ENCODE measurements at regions not wholly inside any gene's neighbourhood (a gene's known extent, or its start where the extent isn't known, plus 50 kb on each side); places are given as distances from the start of the nearest gene placed in this dataset.

DNA sequence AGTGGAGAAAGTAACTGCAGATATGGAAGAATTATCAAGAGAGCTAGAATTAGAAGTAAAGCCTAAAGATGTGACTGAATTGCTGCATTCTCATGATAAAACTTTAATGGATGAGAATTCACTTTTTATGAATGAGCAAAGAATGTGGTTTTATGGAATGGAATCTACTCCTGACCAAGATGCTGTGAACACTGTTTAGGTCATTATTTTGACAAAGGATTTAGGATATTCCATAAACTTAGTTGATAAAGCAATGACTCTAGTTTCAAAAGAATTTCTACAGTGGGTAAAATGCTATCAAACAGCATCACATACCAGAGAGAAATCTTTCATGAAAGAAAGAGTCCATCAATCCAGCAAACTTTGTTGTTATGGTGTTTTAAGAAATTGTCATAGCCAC is 1317.7 kb upstream of the ACVR2A start:
- no peak for DNase-seq (ENCODE audit: insufficient read length, low spot score)
- FAIRE-seq = no peak

DNA sequence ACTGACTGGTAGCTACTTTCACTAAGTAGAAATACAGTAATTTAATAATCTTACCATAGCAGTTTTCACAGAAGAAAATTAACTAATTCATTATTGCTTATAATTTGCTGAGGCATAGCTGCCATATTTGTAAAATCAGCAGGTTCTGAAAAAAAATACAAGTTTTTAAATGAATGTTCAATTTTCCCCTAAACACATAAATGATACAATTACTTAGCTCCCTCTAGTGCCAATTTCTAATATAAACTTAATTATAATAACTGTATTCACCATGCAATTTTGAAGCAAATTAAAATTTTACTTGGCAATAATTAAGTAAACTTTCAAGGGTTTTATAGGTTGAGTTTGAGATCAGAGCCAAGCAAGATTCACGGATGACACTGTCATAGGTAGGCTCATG is 1321.6 kb upstream of the ACVR2A start:
- no peak for FAIRE-seq
- no peak for DNase-seq (ENCODE audit: insufficient read length, low spot score)

DNA sequence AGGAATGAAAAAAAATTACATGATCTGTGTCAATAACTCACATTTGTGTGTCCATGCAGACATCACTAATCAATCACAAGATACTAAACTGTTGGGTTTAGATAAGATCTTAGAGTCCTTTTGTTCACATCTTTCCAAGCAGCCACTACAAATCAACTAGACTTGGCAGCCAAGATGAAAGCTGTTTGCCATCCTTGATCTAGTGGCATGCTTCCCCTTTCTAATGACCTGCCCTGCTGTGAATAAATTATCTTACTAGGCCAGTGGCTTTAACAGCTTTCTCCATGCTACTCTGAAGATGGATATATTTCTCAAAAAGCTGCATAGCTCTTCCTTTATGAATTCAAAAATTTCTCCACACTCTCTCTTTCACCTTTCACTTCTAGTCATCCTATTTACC is 1338.0 kb upstream of the ACVR2A start:
- no peak for FAIRE-seq

DNA sequence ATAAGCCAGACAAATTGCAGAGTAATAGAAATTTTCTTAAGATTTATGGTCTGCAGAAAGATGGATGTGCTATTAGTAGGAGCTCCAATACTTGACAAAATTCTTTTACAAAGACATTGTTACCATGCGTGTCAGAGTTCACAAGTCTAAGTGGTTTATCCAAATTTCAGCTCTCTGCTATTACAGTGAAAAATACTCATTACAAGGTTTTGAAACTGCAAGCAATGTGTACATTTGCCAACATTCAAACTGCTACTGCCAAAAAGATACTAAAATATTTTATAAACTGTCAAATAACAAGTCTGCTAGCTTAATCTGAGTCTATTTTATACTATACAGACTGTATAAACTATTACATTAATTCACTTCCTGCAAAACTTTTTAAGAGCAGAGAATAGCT is 1341.5 kb upstream of the ACVR2A start:
- FAIRE-seq (no peak), DNase-seq (ENCODE audit: insufficient read length, low spot score) (no peak)

More for the DNA sequence above, 1338.0 kb upstream of the ACVR2A start:
- DNase-seq (ENCODE audit: insufficient read length, low spot score) = no peak

DNA sequence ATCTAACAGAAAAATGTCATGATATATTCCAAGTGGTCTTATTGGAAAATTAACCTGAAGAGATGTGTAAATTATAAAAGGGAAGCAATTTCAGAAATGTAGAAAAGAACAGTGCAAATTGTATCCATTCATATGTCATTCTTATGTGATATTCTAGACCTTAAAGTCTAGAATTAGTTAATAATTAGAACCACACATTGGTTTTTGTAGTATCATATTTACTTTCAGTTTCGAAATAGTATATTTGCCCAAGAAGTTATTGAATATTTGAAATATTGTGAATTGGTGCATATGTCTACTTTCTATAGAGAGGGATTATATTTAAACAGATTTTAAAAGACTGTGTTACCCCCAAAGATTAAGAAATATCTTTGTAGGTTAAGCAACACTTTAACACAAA is 1348.6 kb upstream of the ACVR2A start:
- FAIRE-seq (no peak), DNase-seq (ENCODE audit: insufficient read length, low spot score) (no peak)

DNA sequence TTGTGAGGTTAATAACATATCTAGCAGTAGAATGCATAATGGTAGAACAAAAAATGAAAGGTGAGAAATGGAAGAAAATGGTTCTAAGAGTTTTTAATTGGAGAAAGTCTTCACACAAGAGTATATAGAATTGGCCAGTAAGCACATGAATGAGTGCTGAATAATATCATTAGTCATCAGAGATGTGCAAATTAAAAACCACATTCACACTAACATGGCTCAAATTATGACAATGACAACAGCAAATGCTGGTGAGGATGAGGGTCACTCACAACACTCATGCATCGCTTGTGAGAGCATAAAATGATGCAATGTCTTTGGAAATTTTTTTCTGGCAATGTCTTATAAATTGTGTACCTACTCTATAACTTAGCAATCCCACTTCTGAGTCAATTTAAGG is 1355.4 kb upstream of the ACVR2A start:
- FAIRE-seq = no peak

DNA sequence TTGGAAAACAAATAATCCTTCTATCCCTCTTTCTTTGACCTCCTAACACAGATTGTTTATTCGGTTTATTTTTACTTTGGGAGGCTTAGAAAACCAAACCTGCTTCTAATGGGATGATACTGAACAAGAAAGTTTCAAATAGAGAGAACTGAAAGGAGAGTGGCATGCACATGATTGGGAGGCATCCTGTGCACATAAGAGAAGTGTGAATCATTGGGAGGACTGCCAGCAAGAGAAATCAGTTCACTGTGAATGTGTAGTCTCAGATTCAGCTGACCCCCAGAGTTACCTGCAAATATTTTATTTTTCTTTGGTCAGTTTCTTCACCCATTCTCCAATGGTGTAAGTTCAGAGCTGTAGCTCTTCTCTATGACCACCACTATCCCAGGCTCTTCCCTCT is 1363.2 kb upstream of the ACVR2A start:
- DNase-seq (ENCODE audit: insufficient read length, low spot score) (no peak), FAIRE-seq (no peak)

More for the DNA sequence above, 1355.4 kb upstream of the ACVR2A start:
- DNase-seq (ENCODE audit: insufficient read length, low spot score) = no peak

DNA sequence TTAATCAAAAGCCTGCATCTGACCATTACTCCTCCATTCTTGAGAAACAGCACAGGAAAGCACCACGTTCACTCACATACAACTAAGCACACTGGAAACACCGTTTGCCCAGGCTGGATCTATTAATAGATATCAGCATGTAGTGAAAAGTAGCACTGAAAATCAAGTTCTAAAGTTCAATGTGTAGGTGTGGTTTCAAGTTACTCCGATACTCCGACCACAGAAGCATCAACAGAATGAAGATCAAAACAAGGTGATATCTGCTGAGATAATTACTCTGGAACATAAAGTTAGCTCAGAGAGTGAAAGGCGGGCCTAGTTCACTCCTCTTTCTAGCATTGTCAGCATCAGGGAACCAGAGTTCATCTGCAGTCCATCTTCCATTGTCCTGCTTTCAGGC is 1367.4 kb upstream of the ACVR2A start:
- DNase-seq (ENCODE audit: insufficient read length, low spot score) = no peak
- no peak for FAIRE-seq

DNA sequence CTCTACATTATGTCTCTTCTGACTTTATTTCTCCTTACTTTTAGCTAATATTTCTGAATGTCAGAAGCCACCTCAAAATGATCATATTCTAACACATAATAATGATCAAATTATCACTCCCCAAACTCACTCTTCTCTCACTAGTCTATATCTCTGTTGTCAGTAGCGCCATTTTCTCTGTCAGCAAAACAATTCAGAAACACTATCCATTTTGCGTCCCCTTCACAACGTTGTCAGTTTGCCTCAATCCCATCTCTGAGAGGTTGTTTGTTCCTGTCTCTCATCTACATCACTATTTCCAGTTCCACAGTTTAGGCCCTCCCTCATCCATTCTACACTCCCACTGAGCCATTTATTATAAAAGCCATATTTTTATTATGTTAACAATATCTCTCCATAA is 1376.3 kb upstream of the ACVR2A start:
- FAIRE-seq (no peak), DNase-seq (ENCODE audit: insufficient read length, low spot score) (no peak)

DNA sequence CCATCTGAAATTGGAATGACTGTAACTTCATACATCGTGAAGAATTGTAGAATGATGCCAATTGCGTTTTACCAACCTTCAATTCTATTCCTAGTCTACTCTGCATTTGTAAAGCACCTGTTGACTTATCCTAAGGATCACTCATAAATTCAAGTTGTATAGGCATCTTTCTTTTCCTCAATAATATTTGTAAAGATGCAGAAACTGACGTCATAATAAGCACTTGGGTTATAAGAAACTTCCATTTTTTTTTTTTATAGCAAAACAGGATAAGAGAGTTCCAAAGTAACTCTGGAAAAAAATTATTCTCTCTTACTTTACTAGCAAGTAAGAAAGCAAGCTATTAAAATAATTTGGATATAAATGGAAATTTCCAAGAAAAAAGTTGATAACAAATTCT is 1377.4 kb upstream of the ACVR2A start:
- no peak for FAIRE-seq
- DNase-seq (ENCODE audit: insufficient read length, low spot score) = no peak

DNA sequence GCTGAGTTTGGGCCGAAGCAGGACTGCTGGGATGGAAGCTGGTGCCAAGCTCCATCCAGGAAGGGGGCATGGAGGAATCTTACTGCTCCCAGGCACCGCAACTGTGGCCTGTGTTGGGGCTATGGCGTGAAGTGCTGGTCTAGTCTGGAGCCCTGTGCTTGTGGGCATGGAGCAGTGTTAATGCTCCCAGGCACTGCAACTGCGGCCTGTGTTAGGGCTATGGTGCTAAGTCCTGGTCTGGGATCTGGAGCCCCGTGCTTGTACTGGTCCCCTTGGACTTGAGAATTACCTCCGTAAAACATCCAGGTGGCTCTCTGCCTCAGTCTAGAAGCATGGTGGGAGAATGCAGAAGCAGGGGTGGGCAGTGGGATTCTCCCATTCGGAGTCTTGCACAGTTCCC is 1379.4 kb upstream of the ACVR2A start:
- no peak for DNase-seq (ENCODE audit: insufficient read length, low spot score)
- no peak for FAIRE-seq

DNA sequence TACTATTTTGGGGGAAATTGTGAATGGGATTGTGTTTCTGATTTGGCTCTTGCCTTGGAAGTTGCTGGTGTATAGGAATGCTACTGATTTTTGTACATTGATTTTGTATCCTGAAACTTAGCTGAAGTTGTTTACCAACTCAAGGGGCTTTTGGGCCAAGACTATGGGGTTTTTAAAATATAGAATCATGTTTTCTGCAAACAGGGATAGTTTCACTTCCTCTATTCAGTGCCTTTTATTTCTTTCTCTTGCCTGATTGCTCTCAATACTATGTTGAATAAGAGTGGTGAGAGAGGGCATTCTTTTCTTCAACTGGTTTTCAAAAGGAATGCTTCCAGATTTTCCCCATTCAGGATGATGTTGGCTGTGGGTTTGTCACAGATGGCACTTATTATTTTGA is 1383.8 kb upstream of the ACVR2A start:
- FAIRE-seq (no peak), DNase-seq (ENCODE audit: insufficient read length, low spot score) (no peak)

DNA sequence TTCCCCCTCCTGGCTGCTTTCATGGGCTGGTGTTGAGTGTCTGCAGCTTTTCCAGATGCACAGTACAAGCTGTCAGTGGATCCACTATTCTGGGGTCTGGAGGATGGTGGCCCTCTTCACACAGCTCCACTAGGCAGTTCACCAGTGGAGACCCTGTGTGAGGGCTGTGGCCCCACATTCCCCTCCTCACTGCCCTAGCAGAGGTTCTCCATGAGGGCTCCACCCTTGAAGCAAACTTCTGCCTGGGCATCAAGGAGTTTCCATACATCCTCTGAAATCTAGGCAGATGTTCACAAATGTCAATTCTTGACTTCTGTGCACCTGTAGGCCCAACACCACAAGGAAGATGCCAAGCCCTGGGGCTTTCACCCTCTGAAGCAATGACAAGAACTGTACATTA is 1386.2 kb upstream of the ACVR2A start:
- no peak for DNase-seq (ENCODE audit: insufficient read length, low spot score)
- no peak for FAIRE-seq

DNA sequence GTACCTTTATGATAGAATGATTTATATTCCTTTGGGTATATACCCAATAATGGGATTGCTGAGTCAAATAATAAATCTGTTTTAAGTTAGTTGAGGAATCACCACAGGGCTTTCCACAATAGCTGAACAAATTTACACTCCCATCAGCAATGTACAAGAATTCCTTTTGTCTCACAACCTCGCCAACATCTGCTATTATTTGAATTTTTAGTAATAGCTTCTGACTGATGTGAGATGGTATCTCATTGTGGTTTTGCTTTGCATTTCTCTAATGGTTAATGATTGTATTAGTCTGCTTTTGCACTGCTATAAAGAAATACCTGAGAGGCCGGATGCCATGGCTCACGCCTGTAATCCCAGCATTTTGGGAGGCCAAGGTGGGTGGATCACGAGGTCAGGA is 1387.6 kb upstream of the ACVR2A start:
- FAIRE-seq (no peak), DNase-seq (ENCODE audit: insufficient read length, low spot score) (no peak)

DNA sequence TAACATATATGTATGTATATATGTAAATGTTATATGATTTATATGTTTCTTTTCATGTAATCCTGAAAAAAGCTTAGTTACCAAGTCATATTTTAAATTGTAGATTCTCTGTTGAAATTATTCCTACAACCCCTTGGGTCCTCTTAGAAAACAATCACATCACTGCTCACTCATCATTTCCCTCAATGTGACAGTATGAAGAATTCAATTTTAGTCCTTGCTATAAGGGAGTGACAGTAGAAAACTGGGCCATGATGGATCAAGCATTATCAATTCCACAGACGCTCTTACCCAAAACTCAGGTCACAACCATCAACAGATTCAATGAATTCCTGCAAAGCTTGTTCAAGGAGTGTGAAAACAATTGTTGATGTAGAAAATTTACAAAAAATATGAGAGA is 1389.5 kb upstream of the ACVR2A start:
- FAIRE-seq = no peak
- DNase-seq (ENCODE audit: insufficient read length, low spot score) = no peak

DNA sequence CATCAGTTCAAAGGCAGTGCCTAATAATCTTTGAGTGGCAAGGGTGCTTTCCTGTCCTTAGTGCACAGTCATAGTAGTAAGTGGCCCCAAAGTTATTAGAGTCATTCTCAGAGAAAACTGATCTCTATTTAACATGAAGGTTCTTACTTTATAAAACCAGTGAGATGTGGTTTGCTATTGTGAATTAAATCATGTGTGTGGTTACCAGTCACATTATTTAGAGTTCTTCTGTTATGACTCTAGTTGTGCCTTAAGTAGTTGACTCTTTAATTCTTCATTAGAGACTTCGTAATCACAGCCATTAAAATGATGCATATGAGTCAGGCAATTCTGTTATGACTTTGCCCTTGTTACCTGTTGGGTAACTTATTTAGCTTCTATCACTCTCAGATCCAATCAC is 1392.9 kb upstream of the ACVR2A start:
- no peak for FAIRE-seq
- DNase-seq (ENCODE audit: insufficient read length, low spot score) = no peak

DNA sequence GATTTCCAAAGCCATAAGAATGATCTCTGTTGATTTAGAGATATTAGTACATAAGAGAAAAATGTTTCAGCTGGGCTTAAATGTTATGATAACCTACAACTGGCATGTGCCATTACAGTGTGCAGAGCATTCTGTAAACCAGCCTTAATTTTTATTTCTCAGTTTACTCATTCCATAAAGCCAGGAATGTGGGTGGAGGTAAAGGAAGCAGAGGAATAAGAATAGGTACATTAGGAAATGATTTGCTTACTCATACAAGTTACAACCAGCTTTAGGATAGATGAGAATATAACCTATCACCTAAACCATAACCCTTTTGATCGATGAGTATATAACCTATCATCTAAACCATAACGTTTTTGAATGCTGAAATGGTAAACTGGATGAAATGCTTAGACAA is 1394.7 kb upstream of the ACVR2A start:
- no peak for DNase-seq (ENCODE audit: insufficient read length, low spot score)
- no peak for FAIRE-seq

DNA sequence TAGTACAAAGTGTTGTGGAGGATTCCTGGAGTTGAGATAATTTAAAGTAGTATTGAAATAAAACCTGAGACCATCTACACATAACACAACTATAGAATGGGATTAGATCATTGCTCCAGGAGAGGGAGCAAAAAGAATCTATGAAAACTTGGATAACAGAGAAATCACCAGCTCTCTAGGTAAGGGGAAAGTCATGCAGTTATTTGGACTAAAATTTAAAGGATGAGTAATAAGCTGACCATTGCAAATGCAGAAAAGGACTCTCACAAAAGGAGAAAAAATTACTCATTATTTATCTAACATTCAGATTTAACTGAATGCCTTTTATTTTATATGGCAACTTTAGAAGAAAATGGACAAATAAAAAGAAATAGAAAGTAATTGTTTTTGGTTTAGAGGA is 1399.8 kb upstream of the ACVR2A start:
- no peak for FAIRE-seq
- no peak for DNase-seq (ENCODE audit: insufficient read length, low spot score)

DNA sequence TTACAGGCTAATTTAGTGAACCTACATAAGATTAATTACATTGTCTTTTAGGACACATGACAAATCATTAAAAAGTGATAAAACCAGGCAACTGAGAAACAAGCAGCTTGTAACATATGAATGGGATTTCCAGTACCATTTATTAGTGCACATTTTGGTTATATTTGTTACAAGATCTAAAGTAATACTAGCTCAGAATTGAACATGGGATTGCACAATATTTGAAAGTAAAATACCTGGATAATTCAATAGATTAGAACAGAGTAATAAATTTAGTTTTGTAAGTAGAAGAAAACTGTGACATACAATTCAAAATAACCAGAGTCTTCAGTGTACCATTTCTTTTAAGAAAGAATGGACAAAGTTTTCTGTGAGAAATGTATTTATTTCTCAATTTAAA is 1400.7 kb upstream of the ACVR2A start:
- no peak for FAIRE-seq

DNA sequence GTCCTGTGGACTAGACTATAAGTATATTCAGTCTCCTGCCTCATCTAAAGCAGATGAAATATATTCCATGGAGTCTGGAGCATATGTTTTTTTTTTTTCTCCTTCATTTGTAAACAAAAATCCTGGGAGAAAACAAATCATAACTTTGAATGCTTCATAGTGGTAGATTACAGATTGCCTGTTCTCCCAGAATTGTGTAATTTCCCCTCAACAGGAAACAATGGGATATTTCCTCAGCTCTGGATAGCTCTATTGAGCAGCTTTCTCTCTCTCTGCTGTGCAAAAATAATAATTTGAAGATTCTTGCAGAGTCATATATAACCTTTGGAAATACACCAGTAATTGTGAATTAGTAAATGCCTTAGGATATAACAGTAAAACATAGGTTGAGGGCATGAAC is 1406.6 kb upstream of the ACVR2A start:
- no peak for FAIRE-seq
- no peak for DNase-seq (ENCODE audit: insufficient read length, low spot score)

More for the DNA sequence above, 1400.7 kb upstream of the ACVR2A start:
- no peak for DNase-seq (ENCODE audit: insufficient read length, low spot score)

DNA sequence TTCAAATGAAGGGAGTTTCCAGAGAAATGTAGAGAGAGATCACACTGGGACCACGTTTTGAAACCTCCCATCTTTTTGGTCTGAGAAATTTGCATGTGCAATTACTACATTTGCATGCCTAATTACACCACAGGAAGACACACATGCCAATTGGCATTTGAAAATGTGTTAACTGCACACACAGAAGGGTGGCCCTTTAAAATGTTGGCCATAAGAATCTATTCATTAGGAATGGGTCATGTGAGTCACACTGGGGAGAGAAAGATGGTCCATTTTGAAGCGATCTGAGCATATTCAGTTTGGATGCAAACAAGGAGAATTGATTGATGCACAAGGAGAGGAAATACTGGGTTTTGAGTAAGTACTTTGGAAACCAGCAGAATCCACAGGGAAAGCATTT is 1407.1 kb upstream of the ACVR2A start:
- FAIRE-seq = no peak
- DNase-seq (ENCODE audit: insufficient read length, low spot score) = no peak

DNA sequence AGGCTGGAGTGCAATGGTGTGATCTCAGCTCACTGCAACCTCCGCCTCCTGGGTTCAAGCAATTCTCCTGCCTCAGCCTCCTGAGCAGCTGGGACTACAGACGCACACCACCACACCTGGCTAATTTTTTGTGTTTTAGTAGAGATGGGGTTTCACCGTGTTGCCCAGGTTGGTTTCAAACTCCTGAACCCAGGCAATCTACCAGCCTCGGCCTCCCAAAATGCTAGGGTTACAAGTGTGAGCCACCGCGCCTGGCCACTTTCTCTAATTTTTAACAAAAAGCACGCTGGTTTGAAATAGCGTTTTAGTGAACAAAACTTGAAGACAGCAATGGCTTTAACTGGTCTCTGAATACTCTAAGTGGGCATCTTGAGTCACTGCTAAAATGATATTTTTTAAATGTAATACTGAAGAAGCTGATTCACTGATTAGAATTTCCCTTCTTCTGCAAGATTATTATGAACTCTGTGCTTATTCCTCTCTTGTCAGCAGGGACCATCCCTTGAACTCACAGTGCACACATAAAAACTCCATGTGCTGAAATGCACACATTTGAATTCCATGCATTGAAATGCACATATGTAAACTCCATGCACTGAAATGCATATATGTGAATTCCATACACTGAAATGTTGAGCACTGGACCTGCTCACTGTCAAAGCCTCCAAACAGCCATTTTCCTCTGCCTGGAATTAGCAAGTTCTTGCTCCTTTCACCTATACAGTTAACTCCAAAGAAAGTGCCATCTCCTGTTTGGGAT is 1411.5 kb upstream of the ACVR2A start:
- DNase-seq (ENCODE audit: insufficient read length, low spot score) (no peak), FAIRE-seq (no peak)

DNA sequence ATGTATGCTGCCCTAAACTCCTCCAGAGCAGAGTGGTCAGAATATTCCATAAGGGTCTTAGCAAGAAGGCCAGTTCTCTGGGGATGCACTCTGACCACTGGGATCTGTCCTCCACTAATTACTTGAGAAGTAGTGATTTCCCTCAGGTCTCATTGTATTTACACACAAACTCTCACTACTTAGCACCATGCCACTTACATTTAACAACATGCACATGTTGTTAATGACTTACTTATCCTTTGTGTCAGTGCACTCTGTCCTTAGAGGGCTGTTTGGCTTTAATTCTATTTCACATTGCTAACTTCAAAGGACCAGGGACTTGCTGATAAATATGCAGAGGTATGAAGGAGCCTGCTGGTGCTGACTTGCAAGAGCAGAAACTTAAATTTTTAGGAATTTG is 1415.5 kb upstream of the ACVR2A start:
- FAIRE-seq = no peak
- no peak for DNase-seq (ENCODE audit: insufficient read length, low spot score)

Data from GM19239 (cell line).